UCSD-AML1 (cell line): ENCODE measurements at regions not wholly inside any gene's neighbourhood (a gene's known extent, or its start where the extent isn't known, plus 50 kb on each side); places are given as distances from the start of the nearest gene placed in this dataset.

Experiments used
- DNase-seq: peaks from one replicate; lab custom pipeline; 2025; ENCODE audit not compliant: unreplicated experiment; lab: John Stamatoyannopoulos, UW

DNA sequence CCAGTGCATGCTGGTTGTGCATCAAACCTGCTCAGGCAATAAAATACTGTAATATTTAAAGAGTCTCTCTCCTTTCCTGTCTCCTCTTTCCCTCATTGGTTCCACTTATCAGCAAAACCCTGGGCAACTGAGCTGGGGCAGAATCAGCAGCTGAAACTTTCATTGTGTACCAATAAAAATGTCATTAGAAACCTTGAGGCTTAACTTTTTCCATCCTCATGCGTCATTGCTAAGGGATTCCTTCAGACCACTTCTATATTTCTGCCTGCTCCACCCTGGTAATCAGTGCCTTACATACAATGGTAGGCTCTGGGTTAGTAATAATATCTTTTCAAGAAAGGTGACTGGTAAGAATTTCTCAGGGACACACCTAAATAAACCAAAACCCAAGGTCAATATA is 880.3 kb downstream of the RPA4 start:
- no peak for DNase-seq

DNA sequence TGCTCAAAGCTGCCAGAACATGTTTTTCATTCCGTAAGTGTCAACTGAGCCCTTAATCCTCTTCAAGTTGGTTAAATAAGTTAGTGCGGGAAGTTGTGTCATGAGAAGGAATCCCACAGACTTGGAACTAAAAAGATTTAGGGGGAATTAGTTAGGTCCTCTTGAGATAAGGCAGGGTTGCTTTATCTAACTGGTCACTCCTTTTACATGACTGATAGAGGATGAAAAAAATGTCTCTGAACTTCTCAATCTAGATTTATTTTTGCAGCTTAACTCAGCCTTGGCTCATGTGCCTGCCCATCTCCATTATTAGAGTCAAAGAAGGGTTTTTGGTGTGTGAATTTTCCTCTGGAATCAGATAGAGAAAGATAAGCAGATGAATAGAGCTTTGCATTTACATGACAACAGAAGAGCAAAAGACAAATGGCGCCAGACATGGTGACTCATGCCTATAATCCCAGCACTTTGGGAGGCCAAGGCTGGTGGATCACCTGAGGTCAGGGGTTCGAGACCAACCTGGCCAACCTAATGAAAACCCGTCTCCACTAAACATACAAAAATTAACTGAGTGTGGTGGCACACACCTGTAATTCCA is 882.9 kb downstream of the RPA4 start:
- DNase-seq, result no peak

DNA sequence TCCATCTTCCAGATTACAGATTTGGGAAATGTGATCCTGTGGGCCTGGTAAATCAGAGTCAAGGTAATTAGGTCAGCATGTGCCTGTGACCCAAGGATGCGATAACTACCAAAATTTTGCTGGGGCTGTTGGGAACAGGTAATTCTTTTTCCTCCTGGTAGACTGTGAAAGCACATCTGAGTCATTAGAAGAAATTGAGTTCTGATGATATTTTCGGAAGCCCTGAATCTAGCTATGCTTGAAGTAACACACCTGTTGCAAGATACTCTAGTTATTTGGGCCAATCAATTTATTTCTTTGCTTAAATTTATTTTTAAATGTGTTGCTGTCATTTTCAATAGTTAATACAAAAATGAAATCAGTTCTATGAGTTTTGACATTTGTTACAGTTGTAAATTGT is 903.6 kb downstream of the RPA4 start:
- no peak for DNase-seq

DNA sequence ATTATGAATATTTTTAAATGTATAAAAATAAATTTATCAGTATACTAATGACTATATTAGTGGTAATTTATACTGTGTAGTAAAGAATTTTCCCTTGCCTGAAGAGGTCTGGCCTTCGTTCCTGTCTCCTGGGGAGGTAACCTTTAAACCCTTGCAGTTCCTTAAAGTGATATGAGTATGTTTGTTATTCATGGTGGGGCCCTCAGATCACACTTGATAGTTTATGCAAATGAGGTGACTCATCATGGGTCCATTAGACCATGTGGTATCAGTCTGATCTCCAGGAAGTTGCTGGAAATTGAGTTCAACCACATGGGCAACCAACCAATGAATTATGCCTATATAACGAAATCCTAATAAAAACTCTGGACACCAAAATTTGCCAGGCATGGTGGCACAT is 904.1 kb downstream of the RPA4 start:
- no peak for DNase-seq

DNA sequence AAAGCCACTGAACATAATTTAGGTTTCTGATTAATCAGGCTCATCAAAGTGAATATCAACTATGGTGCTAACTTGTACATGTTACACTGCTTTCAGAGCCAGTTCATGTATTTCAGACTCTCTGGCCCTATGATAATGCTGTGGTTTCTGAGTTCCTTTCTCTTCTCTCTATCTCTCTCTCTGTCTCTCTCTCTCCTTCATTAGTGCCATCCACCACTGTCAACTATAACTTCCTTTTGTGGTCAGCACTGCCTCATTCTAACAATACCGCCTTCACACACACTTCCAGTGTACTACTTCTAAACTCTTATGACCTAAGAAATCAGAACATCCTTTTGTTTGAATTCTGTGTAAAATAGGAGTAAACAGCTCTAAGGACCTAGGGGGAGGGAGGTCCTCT is 907.1 kb downstream of the RPA4 start:
- no peak for DNase-seq

DNA sequence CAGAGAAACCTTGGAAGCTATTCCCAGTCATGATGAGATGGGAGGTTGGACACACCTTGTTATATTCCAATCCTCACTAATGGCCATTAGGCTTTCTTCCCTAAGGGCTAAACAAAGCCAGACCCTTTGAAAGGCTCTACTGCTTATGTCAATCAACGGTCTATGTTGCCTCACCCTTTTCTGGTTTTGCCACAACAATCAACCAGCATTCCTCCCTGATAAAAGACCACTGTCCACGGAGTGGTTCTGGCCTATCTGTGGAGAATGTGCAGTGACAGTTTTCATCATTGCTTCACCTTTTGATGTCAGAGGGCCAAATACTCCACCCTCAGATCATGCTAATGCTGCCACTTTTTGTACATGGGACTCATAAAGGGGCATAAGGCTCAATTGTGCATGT is 913.4 kb downstream of the RPA4 start:
- DNase-seq, result no peak

DNA sequence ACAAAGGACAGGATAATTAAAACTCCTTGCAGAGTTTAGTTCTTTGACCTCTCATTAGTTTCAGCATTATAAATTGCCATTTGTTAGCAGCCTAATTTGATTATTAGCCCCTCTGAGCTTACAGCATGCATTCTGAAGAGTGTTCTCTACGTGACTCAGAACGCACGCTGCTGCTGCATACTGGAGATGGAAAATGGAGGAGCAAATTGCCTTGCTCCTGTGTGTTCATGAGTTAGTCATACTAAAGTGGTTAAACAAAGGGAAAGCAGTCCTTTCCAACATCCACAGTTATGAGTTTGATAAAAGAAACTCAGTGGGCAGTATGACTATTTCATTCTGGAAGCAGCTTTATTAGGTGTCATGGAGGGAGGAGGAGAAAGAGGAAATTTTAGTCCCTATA is 922.5 kb downstream of the RPA4 start:
- DNase-seq, result no peak

DNA sequence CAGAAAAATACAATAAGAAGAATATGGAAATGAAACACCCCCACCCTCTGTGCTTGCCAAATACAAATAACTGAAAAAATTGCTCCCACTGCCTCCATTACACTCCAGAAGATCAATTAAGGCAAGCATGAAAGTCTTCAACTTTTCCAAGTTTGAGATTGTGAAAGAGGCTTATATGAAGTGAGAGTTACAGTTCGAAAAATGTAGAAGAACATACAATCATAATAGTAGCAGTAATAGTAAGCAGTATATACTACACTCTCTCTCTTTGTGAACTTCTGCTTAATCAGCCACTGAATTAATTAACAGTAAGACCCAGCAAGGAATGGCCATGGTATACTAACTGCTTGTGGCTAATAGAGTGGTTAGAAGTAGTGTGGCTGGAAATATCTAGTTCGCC is 923.2 kb downstream of the RPA4 start:
- no peak for DNase-seq

DNA sequence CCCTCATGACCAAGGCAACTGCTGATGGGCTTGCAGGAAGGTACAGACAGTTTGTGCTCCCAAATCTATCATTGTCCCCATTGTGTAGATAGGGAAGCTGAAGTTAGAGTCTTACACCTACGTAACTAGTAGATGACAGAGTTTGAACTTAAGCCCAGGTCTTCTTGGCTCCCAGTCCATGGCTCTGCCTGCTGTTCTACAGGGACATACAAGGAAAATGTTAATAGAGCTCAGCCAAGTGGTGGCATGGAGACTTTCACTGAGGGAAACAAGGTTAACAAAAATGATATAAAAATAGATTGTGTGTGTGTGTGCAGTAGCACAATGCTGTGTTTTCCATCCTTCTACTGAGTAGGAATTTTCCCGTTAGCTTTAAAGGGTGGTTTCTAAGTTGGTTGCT is 936.5 kb downstream of the RPA4 start:
- DNase-seq, result no peak

DNA sequence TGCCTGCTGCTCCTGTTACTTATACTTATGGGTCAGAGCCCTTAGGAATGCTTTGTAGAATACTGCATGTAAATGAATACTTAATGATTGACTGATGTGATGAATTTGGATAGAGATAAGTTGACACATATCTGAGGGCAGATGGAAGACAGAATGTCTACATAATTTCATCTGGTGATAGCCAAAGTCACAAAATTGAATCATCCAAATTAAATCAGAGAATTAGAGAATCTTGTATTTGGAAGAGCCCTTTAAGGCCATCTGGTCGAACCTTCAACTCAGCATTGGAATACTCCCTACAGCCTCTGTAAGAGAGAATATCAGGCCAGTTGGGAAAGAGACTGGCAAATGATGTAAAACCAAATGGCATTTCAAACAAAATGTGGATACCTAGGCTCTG is 944.8 kb downstream of the RPA4 start:
- no peak for DNase-seq

DNA sequence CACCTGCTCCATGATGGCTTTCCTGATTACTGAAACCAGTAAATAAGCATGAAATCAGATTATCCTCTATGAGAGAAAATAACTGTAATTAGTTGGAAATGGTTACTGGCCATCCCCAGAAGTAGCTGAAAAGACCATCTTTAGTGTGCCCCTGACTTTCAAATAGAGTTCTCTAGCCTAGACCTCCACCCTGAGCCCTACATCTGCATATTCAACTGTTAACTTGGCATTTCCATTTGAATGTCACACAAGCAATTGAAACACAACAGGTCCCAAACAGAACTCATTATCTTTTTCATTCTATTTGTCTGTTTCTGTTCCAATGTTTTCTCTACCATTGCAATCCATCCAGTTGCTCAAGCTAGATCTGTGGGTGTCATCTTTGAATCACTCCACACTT is 952.3 kb downstream of the RPA4 start:
- DNase-seq, result no peak

DNA sequence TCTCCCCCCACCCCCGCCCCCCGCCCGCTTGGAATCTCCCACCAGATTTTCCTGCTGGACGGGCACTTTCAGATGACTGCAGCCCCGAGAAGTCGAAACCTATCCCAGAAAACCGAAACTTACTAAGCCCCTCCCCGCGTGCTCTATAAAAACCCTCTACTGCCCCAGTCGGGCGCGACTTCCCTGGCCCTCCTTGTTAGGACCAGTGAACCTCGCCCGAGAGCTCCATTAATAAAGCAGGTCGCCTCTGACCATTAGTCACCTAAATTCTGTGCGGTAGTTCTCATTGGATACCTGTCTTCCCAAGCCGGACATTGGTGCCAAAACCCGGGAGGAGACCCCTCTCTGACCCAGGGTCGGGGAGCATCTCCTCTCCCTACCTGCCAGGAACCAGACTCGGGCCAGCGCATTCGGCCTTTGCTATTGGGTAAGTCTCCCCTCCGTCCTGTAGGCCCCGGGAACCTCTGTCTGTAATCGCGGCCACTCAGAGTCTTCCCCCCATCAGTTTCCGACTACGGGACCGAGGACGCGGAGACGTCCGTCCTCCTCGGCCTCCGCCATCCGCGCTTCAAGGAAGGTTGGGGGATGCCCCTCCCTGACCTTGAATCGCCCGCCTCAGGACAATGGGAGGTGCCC is 958.0 kb downstream of the RPA4 start:
- no peak for DNase-seq

DNA sequence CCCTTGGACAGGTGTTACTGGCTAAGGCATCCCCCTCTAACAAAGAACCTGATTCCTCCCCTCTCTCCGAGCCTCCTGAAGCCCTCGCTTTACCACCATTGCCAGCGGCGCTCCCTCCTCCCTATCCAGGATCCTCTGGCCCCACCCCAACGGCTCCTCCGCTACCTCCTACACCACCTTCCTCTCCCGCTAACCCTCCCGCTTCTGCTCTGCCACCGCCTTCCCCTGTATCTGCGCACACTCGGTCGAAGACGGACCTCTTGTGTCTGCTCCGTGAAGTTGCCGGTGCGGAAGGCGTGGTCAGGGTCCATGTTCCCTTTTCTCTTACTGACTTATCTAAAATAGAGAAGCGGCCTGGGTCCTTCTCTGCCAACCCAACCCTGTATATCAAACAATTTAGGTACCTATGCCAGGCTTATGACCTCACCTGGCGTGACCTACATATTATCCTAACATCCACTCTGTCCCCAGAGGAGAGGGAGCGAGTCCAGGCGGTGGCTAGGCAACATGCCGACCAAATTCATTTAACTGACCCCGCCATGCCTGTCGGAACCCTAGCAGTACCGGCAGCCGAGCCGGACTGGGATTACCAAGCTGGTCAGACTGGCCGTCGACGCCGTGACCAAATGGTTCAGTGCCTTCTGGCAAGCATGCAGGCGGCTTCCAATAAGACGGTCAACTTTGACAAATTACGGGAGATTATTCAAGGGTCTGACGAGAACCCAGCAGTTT is 958.9 kb downstream of the RPA4 start:
- no peak for DNase-seq

DNA sequence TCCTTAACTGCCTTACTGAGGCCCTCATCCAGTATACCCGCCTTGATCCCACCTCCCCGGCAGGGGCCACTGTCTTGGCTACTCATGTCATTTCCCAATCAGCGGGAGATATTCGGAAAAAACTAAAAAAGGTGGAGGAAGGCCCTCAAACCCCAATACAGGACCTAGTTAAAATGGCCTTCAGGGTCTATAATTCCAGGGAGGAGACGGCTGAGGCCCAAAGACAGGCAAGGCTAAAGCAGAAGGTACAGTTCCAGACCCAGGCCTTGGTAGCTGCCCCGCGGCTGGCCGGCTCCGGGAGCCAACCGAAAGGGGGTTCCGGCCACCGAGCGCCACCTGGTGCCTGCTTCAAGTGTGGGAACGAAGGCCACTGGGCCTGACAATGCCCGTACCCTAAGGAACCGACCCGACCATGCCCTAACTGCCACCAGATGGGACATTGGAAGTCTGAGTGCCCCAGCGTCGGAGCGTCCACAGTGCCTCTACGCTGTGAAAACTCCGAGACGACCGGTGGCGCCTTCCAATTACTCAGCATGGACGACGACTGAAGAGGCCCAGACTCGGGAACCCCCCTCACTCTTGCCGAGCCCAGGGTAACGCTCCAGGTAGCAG is 959.6 kb downstream of the RPA4 start:
- no peak for DNase-seq

DNA sequence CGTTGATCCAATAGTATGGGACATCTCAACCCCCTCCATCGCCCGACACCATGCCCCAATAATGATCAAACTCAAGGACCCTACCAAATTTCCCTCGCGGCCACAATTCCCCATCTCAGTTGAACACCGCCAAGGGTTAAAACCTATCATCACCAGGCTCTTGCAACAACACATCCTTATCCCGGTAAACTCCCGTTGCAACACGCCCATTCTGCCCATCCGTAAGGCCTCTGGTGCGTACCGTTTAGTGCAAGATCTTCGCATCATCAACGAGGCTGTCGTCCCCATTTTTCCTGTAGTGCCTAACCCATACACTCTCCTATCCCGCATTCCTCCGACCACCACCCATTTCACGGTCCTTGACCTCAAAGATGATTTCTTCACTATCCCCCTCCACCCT is 960.5 kb downstream of the RPA4 start:
- no peak for DNase-seq

DNA sequence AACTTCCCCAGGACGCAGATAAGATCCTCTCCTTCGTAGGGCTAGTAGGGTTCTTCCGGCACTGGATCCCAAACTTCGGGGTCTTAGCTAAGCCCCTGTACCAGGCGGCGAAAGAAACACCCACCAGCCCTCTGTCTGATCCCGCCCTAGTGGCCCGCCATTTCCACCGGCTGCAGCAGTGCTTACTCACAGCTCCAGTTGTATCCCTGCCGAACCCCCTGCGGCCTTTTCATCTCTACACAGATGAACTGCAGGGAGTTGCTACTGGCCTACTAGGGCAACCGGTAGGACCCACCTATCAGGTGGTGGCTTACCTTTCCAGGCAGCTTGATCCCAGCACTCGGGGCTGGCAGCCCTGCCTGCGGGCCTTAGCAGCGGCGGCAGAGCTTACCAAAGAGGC is 961.2 kb downstream of the RPA4 start:
- no peak for DNase-seq

DNA sequence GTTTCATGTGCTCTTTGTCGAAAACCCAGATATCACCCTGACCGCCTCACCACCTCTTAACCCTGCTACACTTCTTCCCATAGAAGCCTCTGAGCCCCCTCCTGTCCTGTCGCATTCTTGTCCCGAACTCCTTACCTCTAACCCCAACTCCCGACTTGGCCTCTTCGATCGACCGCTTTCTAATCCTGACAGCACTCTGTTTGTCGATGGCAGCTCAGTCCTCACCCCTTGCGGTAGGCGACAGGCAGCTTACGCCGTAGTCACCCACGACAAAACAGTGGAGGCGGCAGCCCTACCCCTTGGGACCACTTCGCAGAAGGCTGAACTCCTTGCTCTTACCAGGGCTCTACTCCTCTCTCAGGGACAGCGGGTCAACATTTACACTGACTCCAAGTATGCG is 961.7 kb downstream of the RPA4 start:
- DNase-seq, result no peak

DNA sequence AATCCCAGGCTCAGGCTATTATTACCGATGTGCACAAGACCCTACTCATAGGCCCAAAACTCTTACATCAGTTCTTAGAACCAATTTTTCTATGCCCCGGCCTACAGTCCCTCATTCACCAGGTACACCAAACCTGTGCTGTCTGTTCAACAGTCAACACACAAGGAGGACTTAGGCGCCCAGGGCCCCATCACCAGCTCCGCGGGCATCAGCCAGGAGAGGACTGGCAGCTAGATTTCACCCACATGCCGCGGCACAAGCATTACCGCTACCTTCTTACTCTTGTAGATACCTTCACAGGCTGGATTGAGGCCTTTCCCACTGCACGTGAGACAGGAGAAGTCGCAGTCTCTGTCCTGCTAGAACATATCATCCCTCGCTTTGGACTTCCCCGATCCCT is 962.5 kb downstream of the RPA4 start:
- DNase-seq, result no peak

DNA sequence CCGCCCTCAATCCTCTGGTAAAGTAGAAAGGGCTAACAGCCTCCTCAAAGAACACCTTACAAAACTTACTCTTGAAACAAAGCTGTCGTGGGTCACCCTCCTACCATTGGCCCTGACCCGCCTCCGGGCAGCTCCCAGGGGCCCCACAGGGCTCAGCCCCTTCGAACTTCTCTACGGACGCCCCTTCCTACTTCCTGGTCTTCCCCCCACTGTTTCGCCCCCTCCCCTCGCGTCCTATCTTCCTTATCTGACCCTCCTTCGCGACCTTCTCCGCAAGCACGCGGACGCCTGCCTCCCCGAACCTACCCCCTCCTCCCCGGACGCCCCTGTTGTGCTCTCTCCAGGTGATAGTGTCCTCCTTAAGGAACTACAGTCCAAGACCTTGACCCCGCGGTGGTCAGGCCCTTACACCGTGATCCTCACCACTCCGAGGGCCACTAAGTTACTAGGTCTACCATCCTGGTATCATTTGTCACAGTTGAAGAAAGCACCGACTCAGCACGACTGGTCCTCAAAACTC is 963.1 kb downstream of the RPA4 start:
- DNase-seq, result no peak

DNA sequence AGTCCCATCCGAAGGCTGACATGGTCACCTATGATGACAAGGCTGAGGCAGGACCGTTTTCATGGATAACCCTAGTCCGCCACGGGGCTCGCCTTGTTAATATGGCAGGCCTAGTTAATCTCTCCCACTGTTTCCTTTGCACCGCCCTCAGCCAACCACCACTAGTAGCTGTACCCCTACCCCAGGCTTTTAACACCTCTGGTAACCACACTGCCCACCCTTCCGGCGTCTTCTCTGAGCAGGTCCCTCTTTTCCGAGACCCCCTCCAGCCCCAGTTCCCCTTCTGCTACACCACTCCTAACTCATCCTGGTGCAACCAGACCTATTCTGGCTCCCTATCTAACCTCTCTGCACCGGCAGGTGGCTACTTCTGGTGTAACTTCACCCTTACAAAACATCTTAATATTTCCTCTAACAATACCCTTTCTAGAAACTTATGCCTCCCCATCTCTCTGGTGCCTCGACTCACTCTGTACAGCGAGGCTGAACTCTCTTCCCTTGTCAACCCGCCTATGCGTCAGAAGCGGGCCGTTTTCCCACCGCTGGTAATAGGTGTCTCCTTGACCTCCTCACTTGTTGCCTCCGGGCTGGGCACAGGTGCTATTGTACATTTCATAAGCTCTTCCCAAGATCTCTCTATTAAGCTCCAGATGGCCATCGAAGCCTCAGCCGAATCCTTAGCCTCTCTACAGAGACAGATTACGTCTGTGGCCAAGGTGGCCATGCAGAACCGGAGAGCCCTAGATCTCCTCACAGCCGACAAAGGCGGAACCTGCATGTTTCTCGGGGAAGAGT is 964.4 kb downstream of the RPA4 start:
- no peak for DNase-seq

DNA sequence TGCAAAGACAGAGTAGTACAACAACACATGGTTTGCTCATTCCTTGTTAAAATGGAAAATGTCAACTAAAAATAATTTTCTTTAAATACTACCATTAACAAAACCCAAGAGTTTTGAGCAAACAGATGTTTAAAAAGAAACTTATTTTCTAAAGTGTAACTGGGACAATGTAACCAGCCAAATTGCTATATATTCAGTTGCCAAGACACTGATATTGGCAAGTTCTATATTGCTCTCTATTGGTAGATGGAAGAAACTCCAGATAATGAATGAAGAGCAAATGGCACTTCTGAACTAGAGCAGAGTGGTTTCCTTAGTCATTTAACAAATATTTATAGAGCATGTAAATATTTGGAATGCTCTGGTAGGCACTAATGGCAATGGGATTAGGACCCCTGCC is 966.2 kb downstream of the RPA4 start:
- DNase-seq, result no peak
